HCT116 (cell line): ENCODE measurements at regions not wholly inside any gene's neighbourhood (a gene's known extent, or its start where the extent isn't known, plus 50 kb on each side); places are given as distances from the start of the nearest gene placed in this dataset.

Experiments
- CTCF ChIP-seq, 3 experiments: fragments of 200-600 bp in 1 of 3; sonication (generic) in 1 of 3; IDR thresholded peaks in 2 of 3; conservative IDR thresholded peaks in 1 of 3; 2 replicates each; pipeline ENCODE4 v1.5.1; 2012 to 2017; ENCODE audit warnings: low read depth in 2 of 3, low read length in 2 of 3, antibody characterized with exemption in 1 of 3, borderline replicate concordance in 1 of 3, control low read depth in 1 of 3, mild to moderate bottlenecking in 1 of 3, mixed read lengths in 1 of 3, mixed run types in 1 of 3, moderate library complexity in 1 of 3; ENCODE audit not compliant: insufficient read depth in 1 of 3
- EZH2 ChIP-seq: fragments of 200-600 bp; sonication (generic); IDR thresholded peaks from 2 replicates; pipeline ENCODE4 v1.6.1; 2017; ENCODE audit warnings: antibody characterized with exemption, mixed run types
- POLR2A ChIP-seq: IDR thresholded peaks from 2 replicates; pipeline ENCODE4 v1.7.0; 2011; ENCODE audit warnings: borderline replicate concordance; ENCODE audit not compliant: insufficient read depth, insufficient read length; ENCODE audit errors: extremely low read depth
- POLR2AphosphoS5 ChIP-seq: IDR thresholded peaks from 2 replicates; pipeline ENCODE4 v1.6.1; 2011; ENCODE audit warnings: mild to moderate bottlenecking, low read depth, low read length, moderate library complexity
- REST ChIP-seq: IDR thresholded peaks from 2 replicates; pipeline ENCODE4 v1.6.1; 2012; ENCODE audit warnings: low read depth
- SIN3A ChIP-seq: IDR thresholded peaks from 2 replicates; pipeline ENCODE4 v1.6.1; 2012; ENCODE audit warnings: low read depth
- ZBTB33 ChIP-seq: IDR thresholded peaks from 2 replicates; pipeline ENCODE4 v1.6.1; 2011; ENCODE audit warnings: mild to moderate bottlenecking, low read length, moderate library complexity; ENCODE audit not compliant: insufficient replicate concordance; ENCODE audit errors: extremely low read depth

GRCh38 chr2:120551522-120551921, 184.1 kb upstream of the GLI2 start:
- TF ChIP-seq CTCF (IDR thresholded peaks at IDR 0.05 in 2 of 3, conservative IDR thresholded peaks at IDR 0.05 in 1 of 3; ENCODE audit: borderline replicate concordance in 1 of 3, insufficient read depth in 1 of 3, low read depth in 2 of 3, low read length in 2 of 3): no peak
- no peak for TF ChIP-seq SIN3A
- TF ChIP-seq EZH2: no peak
- TF ChIP-seq POLR2A: no peak
- no peak for TF ChIP-seq POLR2AphosphoS5
- no peak for TF ChIP-seq REST
- no peak for TF ChIP-seq ZBTB33
